ENCODE measurements at regions not wholly inside any gene's neighbourhood (a gene's known extent, or its start where the extent isn't known, plus 50 kb on each side); places are given as distances from the start of the nearest gene placed in this dataset.

- Histone ChIP-seq H4K8ac (ENCODE audit: extremely low read depth, insufficient read depth, low read length) (no peak overlapping the region), H3K18ac (ENCODE audit: extremely low read depth, low read length) (no peak overlapping the region), H3K79me2 (ENCODE audit: control insufficient read depth in 1 of 2, insufficient read depth in 2 of 2, low read length in 2 of 2) (no peaks in the 10 kb centered on the region), H3K27ac (ENCODE audit: low read depth, low read length) (no peak overlapping the region), H3K9ac (replicated peaks in 1 of 4; ENCODE audit: extremely low read depth in 1 of 4, low read depth in 3 of 4, low read length in 3 of 4) (no peak overlapping the region), H3K23ac (ENCODE audit: insufficient read length) (no peak overlapping the region), H2BK120ac (replicated peaks; ENCODE audit: low read depth, low read length) (no peak overlapping the region), H3K4me1 (replicated peaks in 1 of 4; ENCODE audit: control insufficient read depth in 3 of 4, insufficient read depth in 4 of 4, low read length in 3 of 4) (peaks cover 2 to 14% (median 5%) of the 10 kb centered on the region in 4 experiments; a peak in 6 of 7 replicates), H3K27me3 (replicated peaks in 1 of 4; ENCODE audit: control insufficient read depth in 3 of 4, extremely low read depth in 1 of 4, insufficient read depth in 3 of 4, low read length in 3 of 4) (peaks cover 1 to 29% (median 9%) of the 10 kb centered on the region in 4 experiments; a peak in 6 of 7 replicates), H4K5ac (ENCODE audit: insufficient read length, low read depth, low read length) (no peak overlapping the region), H2AFZ (ENCODE audit: low read length) (no peak overlapping the region), H3K56ac (replicated peaks; ENCODE audit: insufficient read length, low read depth, low read length) (no peak overlapping the region), H2BK15ac (ENCODE audit: low read length) (no peak overlapping the region), H2AK5ac (ENCODE audit: low read depth, low read length) (no peak overlapping the region), H4K20me1 (replicated peaks in 1 of 2; ENCODE audit: control insufficient read depth in 1 of 2, insufficient read depth in 2 of 2, low read length in 2 of 2) (peaks cover 0 to 2% of the 10 kb centered on the region in 2 experiments), H3K14ac (ENCODE audit: insufficient read length) (no peak overlapping the region), H4K91ac (replicated peaks; ENCODE audit: insufficient read length, low read length) (no peak overlapping the region), H3K79me1 (ENCODE audit: low read depth, low read length) (no peaks in the 10 kb centered on the region), H3K36me3 (ENCODE audit: control insufficient read depth in 2 of 4, insufficient read depth in 4 of 4, low read length in 3 of 4) (no peaks in the 10 kb centered on the region), H3K4ac (replicated peaks; ENCODE audit: insufficient read length, low read depth, low read length) (no peak overlapping the region), H2BK12ac (ENCODE audit: low read depth, low read length) (no peak overlapping the region), H3K4me2 (ENCODE audit: insufficient read depth in 1 of 2, low read depth in 2 of 2, low read length in 2 of 2) (no peak overlapping the region), H3K23me2 (ENCODE audit: low read depth, low read length) (peaks cover 8% of the 10 kb centered on the region; the same call in 1 of the 2 replicates), H2BK5ac (ENCODE audit: low read depth, low read length) (no peak overlapping the region), H3K9me3 (ENCODE audit: insufficient read depth in 2 of 2, low read depth in 1 of 2, low read length in 1 of 2) (no peaks in the 10 kb centered on the region), H3K4me3 (ENCODE audit: extremely low read depth in 1 of 4, insufficient read depth in 2 of 4, low read depth in 3 of 4, low read length in 4 of 4) (no peak overlapping the region), H2BK20ac (ENCODE audit: low read length) (no peak overlapping the region)
- no peak for DNase-seq (ENCODE audit: low read depth in 1 of 2, low spot score in 2 of 2)
- no peak for FAIRE-seq
- no peak for TF ChIP-seq CREB1 (IDR thresholded peaks at IDR 0.05)
- 79% methylated on average over 6 of the region's 6 CpGs; no CpG with 5 or more reads in 1 of the 2 experiments for WGBS, 2 experiments (ENCODE audit: extremely low coverage in 1 of 2, insufficient coverage in 1 of 2, insufficient read length in 1 of 2, insufficient replicate concordance in 2 of 2, low coverage in 1 of 2, low lambda C conversion rate in 2 of 2, missing lambda C conversion rate in 1 of 2)
- CTCF ChIA-PET (ENCODE audit: partially characterized antibody), result interaction anchor here (1.0 to 6.8 kb wide), 9 partner anchors 8 to 231 kb away, joined by 3 to 49 read pairs (median 4); no protein-coding TSS in a partner anchor
- POLR2A ChIA-PET (ENCODE audit: partially characterized antibody), result interaction anchor here (0.5 kb wide), 1 partner anchor 407 kb away, joined by 4 read pairs; no protein-coding TSS in a partner anchor
Observed at GRCh38 chr1:10868599-10868965, 72.1 kb upstream of the CASZ1 start.

Measured in H1 (cell line).